ENCODE measurements at regions not wholly inside any gene's neighbourhood (a gene's known extent, or its start where the extent isn't known, plus 50 kb on each side); places are given as distances from the start of the nearest gene placed in this dataset.

DNA sequence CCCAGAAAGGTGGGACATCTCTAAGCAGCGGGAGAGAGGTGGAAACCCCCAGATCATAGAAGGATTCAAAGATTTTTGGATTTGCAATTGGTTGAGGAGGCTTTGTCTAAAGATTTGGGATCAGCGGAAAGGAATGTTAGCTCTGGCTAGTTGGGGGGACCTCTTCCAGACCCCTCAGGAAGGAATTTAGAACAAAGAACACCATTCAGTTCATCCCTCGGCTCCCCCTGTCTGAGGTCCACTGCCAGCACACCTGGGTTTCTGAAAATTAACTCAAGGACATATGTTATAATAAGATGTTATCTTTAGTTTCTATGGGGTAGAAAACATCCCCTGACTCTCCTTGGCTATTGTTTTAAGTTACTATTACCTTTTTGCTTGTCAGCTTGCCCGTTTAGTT, 163.6 kb downstream of the CEP135 start:
- TF ChIP-seq, protein P1, sequence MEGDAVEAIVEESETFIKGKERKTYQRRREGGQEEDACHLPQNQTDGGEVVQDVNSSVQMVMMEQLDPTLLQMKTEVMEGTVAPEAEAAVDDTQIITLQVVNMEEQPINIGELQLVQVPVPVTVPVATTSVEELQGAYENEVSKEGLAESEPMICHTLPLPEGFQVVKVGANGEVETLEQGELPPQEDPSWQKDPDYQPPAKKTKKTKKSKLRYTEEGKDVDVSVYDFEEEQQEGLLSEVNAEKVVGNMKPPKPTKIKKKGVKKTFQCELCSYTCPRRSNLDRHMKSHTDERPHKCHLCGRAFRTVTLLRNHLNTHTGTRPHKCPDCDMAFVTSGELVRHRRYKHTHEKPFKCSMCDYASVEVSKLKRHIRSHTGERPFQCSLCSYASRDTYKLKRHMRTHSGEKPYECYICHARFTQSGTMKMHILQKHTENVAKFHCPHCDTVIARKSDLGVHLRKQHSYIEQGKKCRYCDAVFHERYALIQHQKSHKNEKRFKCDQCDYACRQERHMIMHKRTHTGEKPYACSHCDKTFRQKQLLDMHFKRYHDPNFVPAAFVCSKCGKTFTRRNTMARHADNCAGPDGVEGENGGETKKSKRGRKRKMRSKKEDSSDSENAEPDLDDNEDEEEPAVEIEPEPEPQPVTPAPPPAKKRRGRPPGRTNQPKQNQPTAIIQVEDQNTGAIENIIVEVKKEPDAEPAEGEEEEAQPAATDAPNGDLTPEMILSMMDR (IDR thresholded peaks at IDR 0.05; ENCODE audit: extremely low read depth, missing control alignments): no peak
- no peak for DNase-seq (ENCODE audit: low spot score)

DNA sequence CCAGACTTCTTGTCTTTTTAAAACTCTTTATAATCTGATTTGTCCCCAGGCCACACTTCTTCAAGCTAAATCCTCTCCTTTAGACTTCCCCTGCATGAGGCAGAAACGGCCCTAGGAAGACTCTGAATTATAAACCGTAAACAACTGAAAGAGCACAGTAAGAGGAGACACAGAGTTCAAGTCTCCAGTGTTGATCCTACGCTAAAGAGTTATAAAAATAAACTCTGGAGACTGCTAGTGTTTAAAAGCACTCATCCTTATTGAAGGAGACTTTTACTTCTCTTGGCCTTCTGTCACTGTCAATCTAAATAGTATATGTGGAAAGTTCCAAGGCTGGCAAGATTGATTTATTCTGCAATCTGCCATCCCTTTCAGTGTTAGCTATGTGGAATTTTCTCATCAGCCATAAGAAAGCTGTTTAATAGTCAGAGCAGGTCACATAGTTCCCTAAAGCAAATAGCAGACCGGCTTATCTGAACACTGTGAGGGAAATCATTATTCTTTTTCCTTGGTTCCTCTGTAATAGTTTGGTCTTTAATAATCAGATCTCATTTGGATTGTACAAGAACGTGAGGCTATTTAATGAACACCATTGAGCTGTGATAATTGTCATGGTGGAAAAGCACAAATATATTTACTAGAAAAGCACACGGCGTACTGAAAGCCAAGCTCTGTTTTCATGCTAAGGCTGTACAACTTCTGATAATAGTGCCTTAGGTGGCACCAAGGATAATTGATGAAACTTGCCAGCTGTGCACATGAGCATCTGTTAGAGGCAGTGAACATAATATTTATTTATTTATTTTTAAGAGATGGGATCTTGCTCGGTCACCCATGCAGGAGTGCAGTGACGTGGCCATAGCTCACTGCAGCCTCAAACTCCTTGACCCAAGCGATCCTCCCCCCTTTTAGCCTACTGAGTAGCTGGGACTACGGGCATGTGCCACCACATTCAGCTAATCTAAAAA, 157.7 kb downstream of the CEP135 start:
- no peak for DNase-seq (ENCODE audit: low spot score)
- TF ChIP-seq, protein P1 (IDR thresholded peaks at IDR 0.05; ENCODE audit: extremely low read depth, missing control alignments): no peak

DNA sequence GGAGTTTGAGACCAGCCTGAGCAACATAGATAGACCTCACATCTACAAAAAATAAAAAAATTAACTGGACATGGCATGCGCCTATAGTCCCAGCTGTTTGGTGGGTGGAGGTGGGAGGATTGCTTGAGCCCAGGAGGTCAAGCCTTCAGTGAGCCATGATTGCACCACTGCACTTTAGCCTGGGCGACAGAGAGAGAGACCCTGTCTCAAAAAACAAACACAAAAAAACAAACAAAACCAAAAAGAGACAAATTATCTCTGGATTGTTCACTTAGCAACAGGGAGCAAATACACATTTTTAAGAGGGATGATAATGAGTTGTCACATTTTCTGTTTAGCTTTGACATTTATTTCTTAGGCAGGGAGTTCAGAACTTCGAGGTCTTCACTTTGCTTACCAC, 155.4 kb downstream of the CEP135 start:
- no peak for DNase-seq (ENCODE audit: low spot score)
- TF ChIP-seq, protein P1 (IDR thresholded peaks at IDR 0.05; ENCODE audit: extremely low read depth, missing control alignments): no peak

DNA sequence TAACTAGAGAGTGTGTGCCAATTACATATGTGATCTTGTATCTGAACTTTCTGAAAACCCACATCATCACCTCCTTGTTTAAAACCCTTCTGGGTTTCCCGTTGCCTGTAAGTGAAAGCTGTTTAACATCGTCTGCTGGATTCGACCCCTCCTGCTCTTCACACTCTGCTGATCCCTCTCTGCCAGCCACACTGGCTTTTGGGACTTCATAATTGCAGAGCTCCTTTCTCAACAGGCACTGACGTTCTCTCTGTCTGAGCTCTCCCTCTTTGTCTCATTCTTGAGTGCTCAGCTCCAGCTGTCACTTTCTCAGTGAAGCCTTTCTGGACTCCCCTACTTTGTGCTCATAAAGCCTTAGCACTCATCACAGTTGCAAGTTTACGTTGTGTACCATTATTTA, 153.9 kb downstream of the CEP135 start:
- TF ChIP-seq, protein P1 (IDR thresholded peaks at IDR 0.05; ENCODE audit: extremely low read depth, missing control alignments): no peak
- no peak for DNase-seq (ENCODE audit: low spot score)

DNA sequence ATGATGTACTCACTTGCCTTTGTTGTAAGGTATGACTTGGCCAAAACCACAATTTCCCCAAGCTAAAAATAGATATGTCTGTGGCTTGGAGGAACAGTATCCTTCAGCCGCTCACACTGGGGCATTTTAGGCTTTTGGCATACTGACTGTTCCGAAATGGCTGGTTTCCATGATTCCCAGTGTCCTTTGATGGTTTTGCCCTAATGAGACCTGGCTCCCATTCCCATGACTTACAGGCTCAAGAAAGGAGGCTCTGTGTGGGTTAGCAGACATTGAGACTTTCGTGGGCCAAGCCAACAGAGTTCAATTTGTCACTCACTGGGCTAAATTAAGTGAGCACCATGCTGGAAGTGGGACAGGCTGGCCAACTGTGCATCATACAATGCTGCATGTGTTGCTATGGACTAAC, 150.6 kb downstream of the CEP135 start:
- TF ChIP-seq, protein P1 (IDR thresholded peaks at IDR 0.05; ENCODE audit: extremely low read depth, missing control alignments): no peak
- no peak for DNase-seq (ENCODE audit: low spot score)

DNA sequence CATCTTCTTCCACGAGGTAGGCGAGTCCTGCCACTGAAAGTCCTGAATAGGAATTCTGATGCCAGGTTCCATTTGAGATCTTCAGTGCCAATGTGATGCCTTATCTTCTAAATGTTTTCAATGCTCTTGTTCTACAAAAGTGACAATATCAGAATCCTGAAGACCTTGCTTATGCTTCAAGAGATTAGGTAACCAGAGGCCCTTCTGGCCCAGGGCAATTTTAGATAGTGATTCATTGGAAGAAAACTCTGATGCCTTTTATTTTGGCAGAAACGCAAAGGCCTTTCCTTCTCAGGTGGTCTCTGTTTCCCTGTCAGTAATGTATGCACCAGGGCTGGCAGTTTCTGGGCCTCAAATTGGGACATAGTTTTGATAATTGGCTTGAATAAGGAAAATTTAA, 144.8 kb downstream of the CEP135 start:
- TF ChIP-seq, protein P1 (IDR thresholded peaks at IDR 0.05; ENCODE audit: extremely low read depth, missing control alignments): no peak
- no peak for DNase-seq (ENCODE audit: low spot score)

DNA sequence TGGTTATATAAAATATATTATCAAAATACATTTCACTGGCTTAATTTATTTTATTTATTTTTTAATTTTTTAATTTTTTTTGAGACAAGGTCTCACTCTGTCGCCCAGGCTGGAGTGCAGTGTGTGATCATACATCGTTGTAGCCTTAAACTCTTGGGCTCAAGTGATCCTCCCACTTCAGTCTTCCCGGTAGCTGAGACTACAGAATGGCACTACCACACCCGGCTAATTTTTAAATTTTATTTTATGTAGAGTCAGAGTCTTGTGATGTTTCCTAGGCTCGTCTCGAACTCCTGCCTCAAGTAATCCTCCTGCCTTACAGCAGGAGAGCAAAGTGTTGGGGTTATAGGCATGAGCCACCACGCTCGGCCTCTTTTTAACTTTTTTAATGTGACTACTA, 143.8 kb downstream of the CEP135 start:
- TF ChIP-seq, protein P1 (IDR thresholded peaks at IDR 0.05; ENCODE audit: extremely low read depth, missing control alignments): no peak
- DNase-seq (ENCODE audit: low spot score): no peak

All from GM20000 (cell line).